BLaER1 (cell line): ENCODE measurements at regions not wholly inside any gene's neighbourhood (a gene's known extent, or its start where the extent isn't known, plus 50 kb on each side); places are given as distances from the start of the nearest gene placed in this dataset.

Source experiments
- H3K27ac ChIP-seq: shearing (Covaris generic); formaldehyde crosslinking; 2 replicates; pipeline ENCODE4 v1.8.1; 2022
- H3K27me3 ChIP-seq: shearing (Covaris generic); formaldehyde crosslinking; 2 replicates; pipeline ENCODE4 v1.8.1; 2022
- H3K36me3 ChIP-seq: shearing (Covaris generic); formaldehyde crosslinking; 2 replicates; pipeline ENCODE4 v1.8.1; 2022
- H3K4me1 ChIP-seq: shearing (Covaris generic); formaldehyde crosslinking; 2 replicates; pipeline ENCODE4 v1.8.1; 2022
- H3K4me2 ChIP-seq: shearing (Covaris generic); formaldehyde crosslinking; 2 replicates; pipeline ENCODE4 v1.8.1; 2022
- H3K4me3 ChIP-seq: shearing (Covaris generic); formaldehyde crosslinking; 2 replicates; pipeline ENCODE4 v1.8.1; 2022
- H3K9ac ChIP-seq: shearing (Covaris generic); formaldehyde crosslinking; 2 replicates; pipeline ENCODE4 v1.8.1; 2022
- H3K9me3 ChIP-seq: shearing (Covaris generic); formaldehyde crosslinking; 2 replicates; pipeline ENCODE4 v1.8.1; 2022
- H4K20me1 ChIP-seq: shearing (Covaris generic); formaldehyde crosslinking; 2 replicates; pipeline ENCODE4 v1.8.1; 2022
- Cebpa-rat ChIP-seq: shearing (Covaris generic); IDR thresholded peaks from 2 replicates; pipeline ENCODE4 v1.8.1; 2022

DNA sequence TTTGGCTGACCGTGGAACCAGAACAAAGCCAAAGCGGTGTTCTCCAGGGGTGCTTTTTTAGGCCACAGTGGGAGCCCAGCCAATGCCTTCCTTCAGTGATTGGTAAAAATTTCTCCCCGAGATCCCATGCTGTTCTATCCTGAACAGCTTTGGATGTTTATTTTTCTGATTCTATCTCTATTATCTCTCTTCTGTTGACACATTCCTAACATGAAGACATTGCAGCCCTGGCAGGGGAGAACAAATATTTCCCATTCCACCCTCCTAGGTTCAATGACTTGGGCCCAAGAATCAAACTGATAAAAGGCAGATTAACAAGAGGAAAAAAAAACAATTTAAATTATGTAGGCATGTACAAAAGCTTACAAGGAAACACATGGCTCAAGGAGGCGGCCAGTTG, 162.7 kb downstream of the PFKFB3 start:
- H4K20me1 ChIP-seq = no peaks in the 10 kb centered on the region
- no peak overlapping the region for H3K27ac ChIP-seq
- no peaks in the 10 kb centered on the region for H3K36me3 ChIP-seq
- H3K4me1 ChIP-seq = peaks cover 9% of the 10 kb centered on the region
- no peaks in the 10 kb centered on the region for H3K27me3 ChIP-seq
- H3K9me3 ChIP-seq = peaks cover 13% of the 10 kb centered on the region
- no peak for TF ChIP-seq Cebpa-rat
- no peak overlapping the region for H3K9ac ChIP-seq
- H3K4me2 ChIP-seq = no peak overlapping the region
- no peak overlapping the region for H3K4me3 ChIP-seq
